ENCODE measurements at regions not wholly inside any gene's neighbourhood (a gene's known extent, or its start where the extent isn't known, plus 50 kb on each side); places are given as distances from the start of the nearest gene placed in this dataset.

DNA sequence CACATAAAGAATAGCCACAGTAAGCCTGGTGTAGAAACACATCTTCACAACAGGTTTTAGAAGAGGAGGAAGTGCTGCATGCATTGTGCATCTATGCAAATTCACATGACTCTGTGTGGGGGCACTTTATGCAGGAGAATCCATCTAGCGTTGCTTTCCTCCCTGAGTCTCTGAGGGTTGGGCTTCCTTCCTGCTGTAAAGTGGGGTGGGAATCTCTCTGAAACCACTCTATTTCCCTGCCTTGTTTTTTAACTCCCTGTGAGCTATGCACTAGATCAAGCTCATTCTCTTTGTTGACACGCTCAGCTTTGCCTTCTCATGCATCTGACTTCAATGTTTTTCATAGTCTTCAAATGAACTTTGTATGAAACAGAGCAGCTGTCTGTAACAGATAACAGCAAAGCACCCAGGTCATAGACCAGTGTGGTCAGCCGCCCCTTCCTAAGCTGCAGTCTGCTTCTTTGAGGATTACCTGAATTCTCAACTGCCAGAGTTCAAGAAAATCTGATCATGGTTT, 102.7 kb upstream of the DPH5 start:
- TF ChIP-seq, protein P1, sequence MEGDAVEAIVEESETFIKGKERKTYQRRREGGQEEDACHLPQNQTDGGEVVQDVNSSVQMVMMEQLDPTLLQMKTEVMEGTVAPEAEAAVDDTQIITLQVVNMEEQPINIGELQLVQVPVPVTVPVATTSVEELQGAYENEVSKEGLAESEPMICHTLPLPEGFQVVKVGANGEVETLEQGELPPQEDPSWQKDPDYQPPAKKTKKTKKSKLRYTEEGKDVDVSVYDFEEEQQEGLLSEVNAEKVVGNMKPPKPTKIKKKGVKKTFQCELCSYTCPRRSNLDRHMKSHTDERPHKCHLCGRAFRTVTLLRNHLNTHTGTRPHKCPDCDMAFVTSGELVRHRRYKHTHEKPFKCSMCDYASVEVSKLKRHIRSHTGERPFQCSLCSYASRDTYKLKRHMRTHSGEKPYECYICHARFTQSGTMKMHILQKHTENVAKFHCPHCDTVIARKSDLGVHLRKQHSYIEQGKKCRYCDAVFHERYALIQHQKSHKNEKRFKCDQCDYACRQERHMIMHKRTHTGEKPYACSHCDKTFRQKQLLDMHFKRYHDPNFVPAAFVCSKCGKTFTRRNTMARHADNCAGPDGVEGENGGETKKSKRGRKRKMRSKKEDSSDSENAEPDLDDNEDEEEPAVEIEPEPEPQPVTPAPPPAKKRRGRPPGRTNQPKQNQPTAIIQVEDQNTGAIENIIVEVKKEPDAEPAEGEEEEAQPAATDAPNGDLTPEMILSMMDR (conservative IDR thresholded peaks at IDR 0.05; ENCODE audit: low read length) = no peak
- TF ChIP-seq EZH2phosphoT487 (IDR thresholded peaks at IDR 0.05; ENCODE audit: borderline replicate concordance) = no peak
